SJCRH30 (cell line): ENCODE measurements at regions not wholly inside any gene's neighbourhood (a gene's known extent, or its start where the extent isn't known, plus 50 kb on each side); places are given as distances from the start of the nearest gene placed in this dataset.
"Not testable (repeated sequence)": the region's sequence is repeated elsewhere in the genome, so short reads cannot be mapped to it uniquely, and the experiment has no call there.

Source experiments
- DNase-seq, 2 experiments: peaks; one replicate each; pipeline ENCODE4 v3.0.0-alpha.2; 2015 to 2020
- H3K27ac ChIP-seq: fragments of 250-450 bp; sonication (Bioruptor Pico); 2 replicates; pipeline ENCODE4 v1.5.1; 2020; ENCODE audit warnings: mild to moderate bottlenecking, moderate library complexity
- H3K27me3 ChIP-seq: fragments of 250-450 bp; sonication (Bioruptor Pico); 2 replicates; pipeline ENCODE4 v1.5.1; 2020; ENCODE audit warnings: mild to moderate bottlenecking, moderate library complexity
- H3K36me3 ChIP-seq: fragments of 250-450 bp; sonication (Bioruptor Pico); 2 replicates; pipeline ENCODE4 v1.5.1; 2020; ENCODE audit warnings: mild to moderate bottlenecking, moderate library complexity
- H3K4me1 ChIP-seq: fragments of 250-450 bp; sonication (Bioruptor Pico); 2 replicates; pipeline ENCODE4 v1.5.1; 2020; ENCODE audit warnings: mild to moderate bottlenecking, moderate library complexity
- H3K4me3 ChIP-seq: fragments of 250-450 bp; sonication (Bioruptor Pico); 2 replicates; pipeline ENCODE4 v1.5.1; 2020; ENCODE audit warnings: mild to moderate bottlenecking, moderate library complexity
- H3K9me3 ChIP-seq: fragments of 250-450 bp; sonication (Bioruptor Pico); replicated peaks from 2 replicates; pipeline ENCODE4 v1.5.1; 2020; ENCODE audit warnings: mild to moderate bottlenecking, moderate library complexity

DNA sequence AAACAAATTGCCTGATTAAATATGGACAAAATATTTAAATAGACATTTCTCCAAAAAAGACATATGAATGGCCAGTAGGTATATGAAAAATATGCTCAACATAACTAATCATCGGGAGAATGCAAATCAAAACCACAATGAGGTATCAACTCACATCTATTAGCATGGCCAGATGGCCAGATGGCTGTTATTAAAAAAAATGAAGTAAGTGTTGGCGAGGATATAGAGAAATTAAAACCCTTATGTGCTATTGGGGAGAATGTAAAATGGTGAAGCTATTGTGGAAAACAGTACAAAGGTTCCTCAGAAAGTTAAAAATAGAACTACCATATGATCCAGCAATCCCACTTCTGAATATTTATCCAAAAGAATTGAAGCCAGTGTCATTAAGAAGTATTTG is 272.3 kb upstream of the ZNF804A start:
- no peaks in the 10 kb centered on the region for H3K4me1 ChIP-seq
- H3K27me3 ChIP-seq = no peaks in the 10 kb centered on the region
- H3K4me3 ChIP-seq = no peak overlapping the region
- H3K27ac ChIP-seq = no peak overlapping the region
- no peaks in the 10 kb centered on the region for H3K36me3 ChIP-seq
- H3K9me3 ChIP-seq = no peaks in the 10 kb centered on the region
- no peak for DNase-seq

DNA sequence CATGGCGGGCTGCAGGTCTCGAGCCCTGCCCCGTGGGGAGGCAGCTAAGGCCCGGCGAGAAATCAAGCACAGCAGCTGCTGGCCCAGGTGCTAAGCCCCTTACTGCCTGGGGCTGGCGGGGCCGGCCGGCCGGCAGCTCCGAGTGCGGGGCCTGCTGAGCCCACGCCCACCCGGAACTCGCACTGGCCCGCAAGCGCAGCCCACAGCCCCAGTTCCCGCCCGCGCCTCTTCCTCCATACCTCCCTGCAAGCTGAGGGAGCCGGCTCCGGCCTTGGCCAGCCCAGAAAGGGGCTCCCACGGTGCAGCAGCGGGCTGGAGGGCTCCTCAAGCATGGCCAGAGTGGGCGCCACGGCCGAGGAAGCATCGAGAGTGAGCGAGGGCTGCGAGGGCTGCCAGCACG is 270.5 kb upstream of the ZNF804A start:
- H3K4me1 ChIP-seq, H3K27ac ChIP-seq, H3K9me3 ChIP-seq, H3K4me3 ChIP-seq, H3K27me3 ChIP-seq, H3K36me3 ChIP-seq, DNase-seq: not testable (repeated sequence)

DNA sequence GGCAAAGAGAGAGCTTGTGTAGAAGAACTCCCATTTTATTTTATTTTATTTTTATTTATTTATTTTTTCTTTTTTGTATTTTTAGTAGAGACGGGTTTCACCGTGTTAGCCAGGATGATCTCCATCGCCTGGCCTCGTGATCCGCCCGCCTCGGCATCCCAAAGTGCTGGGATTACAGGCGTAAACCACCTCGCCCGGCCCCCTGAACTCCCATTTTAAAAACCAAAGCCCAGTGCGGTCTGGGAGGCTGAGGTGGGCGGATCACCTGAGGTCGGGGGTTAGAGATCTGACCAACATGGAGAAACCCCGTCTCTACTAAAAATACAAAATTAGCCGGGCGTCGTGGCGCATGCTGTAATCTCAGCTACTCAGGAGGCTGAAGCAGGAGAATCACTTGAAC is 267.8 kb upstream of the ZNF804A start:
- not testable (repeated sequence) for H3K9me3 ChIP-seq, H3K4me3 ChIP-seq, DNase-seq, H3K27ac ChIP-seq, H3K36me3 ChIP-seq, H3K27me3 ChIP-seq, H3K4me1 ChIP-seq

DNA sequence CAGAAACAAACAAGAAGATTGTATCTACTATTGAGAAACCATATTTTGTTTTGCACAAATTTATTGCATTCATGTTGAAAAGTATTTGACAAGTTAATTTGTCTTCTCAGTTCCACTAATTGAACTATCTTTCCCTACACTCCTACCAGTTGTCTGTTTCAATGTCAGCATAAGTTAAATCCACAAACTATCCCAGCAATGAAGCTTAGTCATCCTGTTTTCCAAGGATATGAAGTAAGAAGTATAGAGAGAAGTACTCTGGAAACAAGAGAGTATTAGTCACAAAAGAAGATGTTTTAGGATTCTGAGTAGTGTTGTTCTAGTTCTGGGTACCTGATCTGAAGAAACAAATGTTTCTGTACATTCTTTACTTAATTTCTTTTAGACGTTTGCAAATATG is 261.6 kb upstream of the ZNF804A start:
- DNase-seq = no peak
- no peaks in the 10 kb centered on the region for H3K27me3 ChIP-seq
- no peaks in the 10 kb centered on the region for H3K9me3 ChIP-seq
- H3K4me1 ChIP-seq = no peaks in the 10 kb centered on the region
- no peaks in the 10 kb centered on the region for H3K36me3 ChIP-seq
- H3K27ac ChIP-seq = no peak overlapping the region
- H3K4me3 ChIP-seq = no peak overlapping the region

DNA sequence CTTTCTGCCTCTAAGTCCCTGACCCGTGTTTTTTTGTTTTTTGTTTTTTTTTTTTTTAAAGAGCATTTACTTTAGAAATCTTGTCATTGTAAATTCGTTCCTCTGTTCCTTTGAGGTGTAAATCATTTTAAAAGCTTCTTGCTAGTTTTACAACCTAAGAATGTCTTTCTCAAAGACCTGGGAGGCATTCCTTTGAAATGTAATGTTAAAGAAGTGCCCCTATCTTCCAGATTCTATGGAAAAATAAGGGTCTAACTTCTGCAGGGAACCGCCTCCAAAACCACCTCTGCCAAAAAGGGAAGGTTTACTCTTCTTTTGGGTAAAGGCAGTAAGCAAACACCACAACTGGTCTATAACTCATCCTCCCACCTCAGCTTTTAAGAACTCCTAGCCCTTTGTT is 259.6 kb upstream of the ZNF804A start:
- Histone ChIP-seq H3K4me1 (no peaks in the 10 kb centered on the region), H3K27ac (no peak overlapping the region), H3K9me3 (no peaks in the 10 kb centered on the region), H3K27me3 (no peaks in the 10 kb centered on the region), H3K36me3 (no peaks in the 10 kb centered on the region), H3K4me3 (no peak overlapping the region)
- no peak for DNase-seq

DNA sequence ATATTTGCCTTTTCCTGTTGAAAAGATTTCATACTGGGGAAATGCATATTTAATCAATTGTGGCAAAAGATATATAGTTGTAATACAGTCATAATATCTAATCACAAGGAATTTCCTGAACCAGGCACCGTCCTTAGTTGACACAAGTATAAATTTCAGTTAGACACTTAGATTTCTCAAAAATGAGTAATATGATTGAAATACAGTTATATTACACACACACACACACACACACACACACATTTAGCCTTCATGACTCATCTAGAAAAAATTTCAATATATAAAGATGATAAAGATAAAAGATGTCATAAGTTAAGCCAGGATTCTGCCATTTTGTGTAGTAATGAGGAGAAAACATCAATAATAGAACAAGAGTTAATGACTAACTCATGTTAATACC is 258.4 kb upstream of the ZNF804A start:
- Histone ChIP-seq H3K27ac (no peak overlapping the region), H3K36me3 (no peaks in the 10 kb centered on the region), H3K9me3 (no peaks in the 10 kb centered on the region), H3K4me1 (no peaks in the 10 kb centered on the region), H3K27me3 (no peaks in the 10 kb centered on the region), H3K4me3 (no peak overlapping the region)
- DNase-seq = no peak

DNA sequence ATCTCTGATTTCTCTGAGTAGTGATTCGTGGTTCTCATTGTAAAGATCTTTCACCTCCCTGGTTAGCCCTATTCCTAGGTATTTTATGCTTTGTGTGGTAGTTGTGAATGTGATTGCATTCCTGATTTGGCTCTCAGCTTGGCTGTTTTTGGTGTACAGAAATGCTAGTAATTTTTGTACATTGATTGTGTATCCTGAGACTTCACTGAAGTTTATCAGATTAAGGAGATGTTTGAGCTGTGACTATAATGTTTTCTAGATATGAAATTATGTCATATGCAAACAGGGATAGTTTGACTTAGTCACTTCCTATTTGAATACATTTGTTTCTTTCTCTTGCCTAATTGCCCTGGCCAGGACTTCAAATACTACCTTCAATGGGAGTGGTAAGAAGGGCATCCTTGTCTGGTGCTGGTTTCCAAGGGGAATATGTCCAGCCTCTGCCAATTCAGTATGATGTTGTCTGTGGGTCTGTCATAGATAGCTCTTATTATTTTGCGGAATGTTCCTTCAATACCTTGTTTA is 251.9 kb upstream of the ZNF804A start:
- no peaks in the 10 kb centered on the region for H3K27me3 ChIP-seq
- H3K27ac ChIP-seq = no peak overlapping the region
- no peak overlapping the region for H3K4me3 ChIP-seq
- no peak for DNase-seq
- no peaks in the 10 kb centered on the region for H3K4me1 ChIP-seq
- H3K36me3 ChIP-seq = no peaks in the 10 kb centered on the region
- no peaks in the 10 kb centered on the region for H3K9me3 ChIP-seq

DNA sequence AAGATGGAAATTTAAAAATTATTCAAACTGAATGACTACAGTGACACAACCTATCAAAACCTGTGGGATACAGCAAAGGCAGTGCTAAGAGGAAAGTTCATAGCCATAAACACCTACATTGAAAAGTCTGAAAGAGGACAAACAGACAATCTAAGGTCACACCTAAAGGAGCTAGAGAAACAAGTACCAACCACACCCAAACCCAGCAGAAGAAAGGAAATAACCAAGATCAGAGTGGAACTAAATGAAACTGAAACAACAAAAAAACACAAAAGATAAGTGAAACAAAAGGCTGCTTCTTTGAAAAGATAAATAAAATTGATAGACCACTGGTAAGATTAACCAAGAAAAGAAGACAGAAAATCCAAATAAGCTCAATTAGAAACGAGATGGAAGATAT is 247.2 kb upstream of the ZNF804A start:
- H3K4me3 ChIP-seq = no peak overlapping the region
- H3K27me3 ChIP-seq = no peaks in the 10 kb centered on the region
- no peaks in the 10 kb centered on the region for H3K9me3 ChIP-seq
- H3K36me3 ChIP-seq = no peaks in the 10 kb centered on the region
- DNase-seq = no peak
- H3K27ac ChIP-seq = no peak overlapping the region
- H3K4me1 ChIP-seq = no peaks in the 10 kb centered on the region

DNA sequence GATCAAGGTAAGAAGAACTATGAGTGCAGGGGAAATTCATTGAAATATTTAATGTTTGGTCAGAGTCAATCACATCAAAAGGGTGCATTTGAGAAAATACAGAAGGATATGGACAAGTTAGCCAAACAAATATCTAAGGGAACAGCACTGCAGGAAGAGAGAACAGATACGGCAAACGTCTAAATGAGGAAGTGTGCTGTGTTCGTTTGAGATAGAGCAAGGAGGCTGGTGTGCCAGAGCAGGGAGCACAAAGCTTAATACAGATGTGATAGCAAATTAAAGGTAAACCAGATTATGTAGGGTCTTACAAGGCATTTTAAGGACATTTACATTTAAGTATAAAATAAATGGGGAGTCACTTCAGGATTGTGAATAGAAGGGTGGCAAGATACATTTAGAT is 241.3 kb upstream of the ZNF804A start:
- Histone ChIP-seq H3K4me3 (no peak overlapping the region), H3K36me3 (no peaks in the 10 kb centered on the region), H3K27ac (no peak overlapping the region), H3K9me3 (no peaks in the 10 kb centered on the region), H3K4me1 (no peaks in the 10 kb centered on the region), H3K27me3 (no peaks in the 10 kb centered on the region)
- DNase-seq = no peak

DNA sequence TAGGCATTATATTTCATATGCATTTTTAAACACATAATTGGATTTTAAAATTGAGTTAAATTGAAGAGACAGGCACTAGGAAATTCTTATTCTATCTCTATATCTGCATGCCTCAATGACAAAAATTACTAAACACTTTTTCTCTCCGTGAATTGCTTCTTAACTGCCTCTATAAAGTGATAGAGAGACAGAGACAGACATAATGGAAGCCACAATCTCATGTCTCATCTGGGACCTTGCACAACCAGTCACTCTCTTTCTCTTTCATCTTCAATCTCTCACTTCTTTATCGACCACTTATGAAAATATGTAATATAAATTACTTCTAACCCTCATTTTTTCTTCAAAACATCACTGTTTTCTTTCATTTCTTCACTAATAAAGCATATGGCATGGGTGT is 238.9 kb upstream of the ZNF804A start:
- Histone ChIP-seq H3K4me3 (no peak overlapping the region), H3K36me3 (no peaks in the 10 kb centered on the region), H3K4me1 (no peaks in the 10 kb centered on the region), H3K27me3 (no peaks in the 10 kb centered on the region), H3K27ac (no peak overlapping the region), H3K9me3 (no peaks in the 10 kb centered on the region)
- DNase-seq = no peak

DNA sequence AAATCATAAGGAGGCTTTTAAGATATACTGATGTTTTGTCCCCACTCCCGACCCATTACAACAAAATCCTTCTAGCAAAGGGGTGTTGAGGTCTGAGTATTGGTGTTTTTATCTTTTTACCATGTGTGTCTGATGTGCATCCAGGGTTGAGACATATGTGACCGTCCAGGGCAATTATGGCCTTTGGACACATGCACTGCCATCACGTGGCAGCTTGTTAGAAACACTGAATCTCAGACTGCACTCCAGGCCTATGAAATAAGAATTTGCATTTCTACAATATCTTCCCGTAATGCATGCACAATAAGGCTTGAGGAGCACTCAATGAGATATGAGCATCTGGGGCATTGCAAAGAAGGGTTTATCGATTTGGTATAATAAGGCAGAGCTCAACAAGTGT is 235.1 kb upstream of the ZNF804A start:
- no peak overlapping the region for H3K4me3 ChIP-seq
- no peak for DNase-seq

DNA sequence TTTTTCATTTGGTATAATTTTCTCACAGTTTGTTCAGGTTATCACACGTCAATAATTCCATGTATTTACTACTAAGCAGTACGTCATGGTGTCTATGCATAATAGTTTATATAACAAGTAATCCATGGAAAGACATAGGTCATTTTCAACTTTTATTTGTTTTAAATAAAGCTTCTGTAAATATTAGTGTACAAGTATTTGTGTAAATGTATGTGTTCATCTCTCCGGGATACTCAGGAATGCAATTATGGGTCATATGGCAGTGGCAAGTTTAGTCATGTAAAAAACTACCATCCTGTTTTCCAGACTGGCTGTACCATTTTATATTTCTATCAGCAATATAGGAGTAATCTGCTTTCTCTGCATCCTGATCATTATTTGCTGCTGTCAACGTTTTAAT is 231.1 kb upstream of the ZNF804A start:
- no peak for DNase-seq
- Histone ChIP-seq H3K36me3 (no peaks in the 10 kb centered on the region), H3K9me3 (0 out of 2 replicates have a peak, but pooled peaks cover 3% of the 10 kb centered on the region), H3K27me3 (no peaks in the 10 kb centered on the region), H3K4me3 (no peak overlapping the region), H3K27ac (no peak overlapping the region), H3K4me1 (no peaks in the 10 kb centered on the region)

More for the DNA sequence above, 235.1 kb upstream of the ZNF804A start:
- 0 out of 2 replicates have a peak, but pooled peaks cover 3% of the 10 kb centered on the region for H3K9me3 ChIP-seq
- no peaks in the 10 kb centered on the region for H3K36me3 ChIP-seq
- no peak overlapping the region for H3K27ac ChIP-seq
- no peaks in the 10 kb centered on the region for H3K4me1 ChIP-seq
- no peaks in the 10 kb centered on the region for H3K27me3 ChIP-seq

DNA sequence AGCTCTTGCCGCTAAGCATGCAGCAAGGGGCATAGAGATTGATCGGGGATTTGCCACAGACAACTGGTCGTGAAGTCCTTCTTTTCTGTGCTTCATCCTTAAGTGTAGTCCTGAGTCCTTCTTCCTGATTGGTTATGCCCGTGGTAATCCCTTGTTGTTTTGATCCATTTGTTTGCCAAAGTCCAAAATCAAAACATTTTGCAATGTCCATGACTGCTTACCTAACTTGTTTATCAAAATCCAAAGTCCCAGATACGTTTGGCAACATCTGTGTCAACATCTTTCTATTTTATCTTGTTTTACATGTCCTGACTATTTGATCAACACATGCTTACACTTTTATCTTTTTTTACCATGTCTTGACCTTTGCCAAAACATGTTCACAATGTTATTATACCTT is 229.0 kb upstream of the ZNF804A start:
- Histone ChIP-seq H3K4me1 (no peaks in the 10 kb centered on the region), H3K27me3 (no peaks in the 10 kb centered on the region), H3K9me3 (0 out of 2 replicates have a peak, but pooled peaks cover 3% of the 10 kb centered on the region), H3K36me3 (no peaks in the 10 kb centered on the region), H3K27ac (no peak overlapping the region), H3K4me3 (no peak overlapping the region)
- no peak for DNase-seq

DNA sequence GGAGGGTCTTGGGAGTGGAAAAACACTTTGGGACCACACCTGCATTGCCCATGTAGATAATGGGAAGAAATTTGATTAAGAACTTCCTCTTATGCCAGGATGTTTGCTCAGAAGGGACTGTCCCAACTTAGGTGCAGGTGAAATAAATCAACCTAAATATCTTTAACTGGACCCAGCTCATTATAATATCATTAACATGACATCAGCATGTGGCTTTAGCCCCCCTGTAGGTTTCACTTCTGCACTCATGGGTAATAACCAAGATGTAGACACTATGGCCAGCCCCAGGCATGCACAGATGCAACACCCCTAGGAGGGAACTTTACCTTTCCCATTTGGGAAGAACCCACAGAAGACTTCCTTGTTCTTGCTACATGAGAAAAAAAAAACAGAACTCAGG is 227.4 kb upstream of the ZNF804A start:
- Histone ChIP-seq H3K4me3 (no peak overlapping the region), H3K27me3 (no peaks in the 10 kb centered on the region), H3K36me3 (no peaks in the 10 kb centered on the region), H3K4me1 (no peaks in the 10 kb centered on the region), H3K9me3 (no peaks in the 10 kb centered on the region), H3K27ac (no peak overlapping the region)
- DNase-seq = no peak

DNA sequence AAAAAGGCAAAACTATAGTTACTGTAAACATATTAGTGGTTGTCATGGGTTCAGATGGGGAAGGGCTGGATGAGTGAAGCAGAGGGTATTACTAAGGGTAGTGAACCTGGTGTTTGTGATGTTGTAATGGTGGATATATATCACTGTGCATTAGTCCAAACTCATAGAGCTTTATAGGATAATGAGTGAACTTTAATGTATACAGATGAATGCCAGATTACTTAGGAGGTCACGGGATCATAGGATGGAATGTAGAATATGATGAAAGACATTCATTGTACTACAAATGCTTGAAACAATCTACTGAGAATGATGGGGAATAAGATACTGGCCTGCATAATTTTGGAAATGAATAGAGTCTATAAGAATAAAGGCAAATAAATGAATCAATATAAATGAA is 226.7 kb upstream of the ZNF804A start:
- no peaks in the 10 kb centered on the region for H3K36me3 ChIP-seq
- DNase-seq = no peak
- no peaks in the 10 kb centered on the region for H3K27me3 ChIP-seq
- no peak overlapping the region for H3K27ac ChIP-seq
- no peaks in the 10 kb centered on the region for H3K9me3 ChIP-seq
- no peak overlapping the region for H3K4me3 ChIP-seq
- H3K4me1 ChIP-seq = no peaks in the 10 kb centered on the region

DNA sequence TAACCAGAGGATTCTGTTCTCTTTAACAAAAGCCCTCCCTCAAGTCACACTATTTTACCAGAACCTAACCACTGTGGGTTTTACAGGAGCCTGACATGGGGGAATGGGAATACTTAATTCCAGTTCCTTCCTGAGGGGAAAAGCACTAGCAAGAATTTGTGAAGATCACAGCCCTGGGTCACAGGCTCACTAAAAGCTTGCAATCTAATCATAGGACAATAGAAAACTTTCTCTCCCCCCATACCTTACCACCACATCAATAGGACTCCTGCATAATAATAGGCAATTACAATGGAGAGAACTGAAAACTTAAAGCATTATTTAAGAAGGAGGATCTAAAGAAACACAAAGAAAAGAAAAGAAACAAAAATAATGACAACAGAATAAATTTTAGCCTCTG is 225.8 kb upstream of the ZNF804A start:
- no peak overlapping the region for H3K27ac ChIP-seq
- no peaks in the 10 kb centered on the region for H3K4me1 ChIP-seq
- no peaks in the 10 kb centered on the region for H3K27me3 ChIP-seq
- no peak overlapping the region for H3K4me3 ChIP-seq
- H3K36me3 ChIP-seq = no peaks in the 10 kb centered on the region
- DNase-seq = no peak
- no peaks in the 10 kb centered on the region for H3K9me3 ChIP-seq

DNA sequence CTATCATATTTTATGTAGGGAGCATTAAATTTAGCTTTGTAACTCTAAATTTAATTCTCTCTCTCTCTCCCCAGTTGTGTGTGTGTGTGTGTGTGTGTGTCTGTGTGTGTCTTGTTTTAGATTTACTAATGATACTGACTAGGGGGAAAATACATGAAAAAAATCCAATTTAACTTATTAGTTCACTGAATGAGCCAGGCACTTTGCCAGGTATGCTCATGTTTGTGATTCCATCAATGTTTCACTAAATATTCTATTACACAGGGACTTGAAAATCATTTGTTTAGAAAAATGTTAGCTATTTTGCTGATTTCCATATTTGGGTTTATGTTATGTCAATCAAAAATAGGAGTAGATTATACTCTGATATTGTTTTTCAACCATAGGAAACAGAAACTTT is 203.7 kb upstream of the ZNF804A start:
- Histone ChIP-seq H3K9me3 (no peaks in the 10 kb centered on the region), H3K27me3 (no peaks in the 10 kb centered on the region), H3K36me3 (no peaks in the 10 kb centered on the region), H3K4me1 (no peaks in the 10 kb centered on the region), H3K4me3 (no peak overlapping the region), H3K27ac (no peak overlapping the region)
- no peak for DNase-seq
